ENCODE measurements at regions not wholly inside any gene's neighbourhood (a gene's known extent, or its start where the extent isn't known, plus 50 kb on each side); places are given as distances from the start of the nearest gene placed in this dataset.

GRCh38 chr14:98458702-98459101, 813.3 kb downstream of the BCL11B start:
- DNase-seq: no peak

- DNase-seq: no peak
Observed at GRCh38 chr14:98462908-98463307, 809.1 kb downstream of the BCL11B start.

- DNase-seq: no peak
Observed at GRCh38 chr14:98466807-98467206, 805.2 kb downstream of the BCL11B start.

- DNase-seq: no peak
Observed at GRCh38 chr14:98470663-98471062, 801.3 kb downstream of the BCL11B start.

- DNase-seq: no peak
Observed at GRCh38 chr14:98474900-98475299, 797.1 kb downstream of the BCL11B start.

GRCh38 chr14:98477935-98478334, 794.1 kb downstream of the BCL11B start:
- no peak for DNase-seq

GRCh38 chr14:98489115-98489514, 782.9 kb downstream of the BCL11B start:
- no peak for DNase-seq

- DNase-seq: no peak
Observed at GRCh38 chr14:98494582-98494981, 777.4 kb downstream of the BCL11B start.

- no peak for DNase-seq
Observed at GRCh38 chr14:98498019-98498885, 773.7 kb downstream of the BCL11B start.

GRCh38 chr14:98501335-98501734, 770.7 kb downstream of the BCL11B start:
- no peak for DNase-seq

- no peak for DNase-seq
Observed at GRCh38 chr14:98501836-98502235, 770.2 kb downstream of the BCL11B start.

- DNase-seq: no peak
Observed at GRCh38 chr14:98503086-98503815, 768.7 kb downstream of the BCL11B start.

- DNase-seq: no peak
Observed at GRCh38 chr14:98507264-98507663, 764.7 kb downstream of the BCL11B start.

- no peak for DNase-seq
Observed at GRCh38 chr14:98510392-98510791, 761.6 kb downstream of the BCL11B start.

- DNase-seq: no peak
Observed at GRCh38 chr14:98512501-98513251, 759.3 kb downstream of the BCL11B start.

- DNase-seq: no peak
Observed at GRCh38 chr14:98513558-98513957, 758.4 kb downstream of the BCL11B start.

GRCh38 chr14:98514016-98514415, 758.0 kb downstream of the BCL11B start:
- DNase-seq: no peak

GRCh38 chr14:98536256-98536655, 735.7 kb downstream of the BCL11B start:
- no peak for DNase-seq

GRCh38 chr14:98542316-98542715, 729.7 kb downstream of the BCL11B start:
- DNase-seq: no peak

- DNase-seq: no peak
Observed at GRCh38 chr14:98543074-98543473, 728.9 kb downstream of the BCL11B start.

- no peak for DNase-seq
Observed at GRCh38 chr14:98544174-98544573, 727.8 kb downstream of the BCL11B start.

- no peak for DNase-seq
Observed at GRCh38 chr14:98545181-98545580, 726.8 kb downstream of the BCL11B start.

- DNase-seq: no peak
Observed at GRCh38 chr14:98548071-98548686, 723.8 kb downstream of the BCL11B start.
